CD4-positive, CD25-positive, alpha-beta regulatory T cell (primary cell): ENCODE measurements at regions not wholly inside any gene's neighbourhood (a gene's known extent, or its start where the extent isn't known, plus 50 kb on each side); places are given as distances from the start of the nearest gene placed in this dataset.

ENCODE experiments used
- ATAC-seq, 2 donors: fragments of 150-1000 bp; cut with Tn5 transposase; one replicate each; pipeline ENCODE4 v1.10.0; 2021; ENCODE audit warnings: low read depth in 2 of 2, moderate number of reproducible peaks in 2 of 2, moderate library complexity in 1 of 2
- DNase-seq, 3 donors: peaks; one replicate each; pipeline versions ENCODE4 v3.0.0 to v3.0.0-alpha.2; 2012 to 2022; ENCODE audit warnings: mixed read lengths in 1 of 3
- H3K27ac ChIP-seq: one replicate; pipeline ENCODE4 v1.7.0; 2013; ENCODE audit warnings: mild to moderate bottlenecking, low read length; ENCODE audit not compliant: insufficient read depth, poor library complexity, severe bottlenecking
- H3K27me3 ChIP-seq: one replicate; pipeline ENCODE4 v1.7.0; 2013; ENCODE audit warnings: low read length; ENCODE audit not compliant: control insufficient read depth, insufficient read depth
- H3K36me3 ChIP-seq: one replicate; pipeline ENCODE4 v1.7.0; 2013; ENCODE audit warnings: mild to moderate bottlenecking, low read length, moderate library complexity; ENCODE audit not compliant: control insufficient read depth, insufficient read depth
- H3K4me1 ChIP-seq: 2 replicates; pipeline ENCODE4 v1.7.0; 2013; ENCODE audit warnings: mild to moderate bottlenecking, low read length; ENCODE audit not compliant: insufficient read depth, control insufficient read depth, poor library complexity, severe bottlenecking
- H3K4me3 ChIP-seq: one replicate; pipeline ENCODE4 v1.7.0; 2013; ENCODE audit warnings: low read depth, mild to moderate bottlenecking, low read length, moderate library complexity
- H3K9me3 ChIP-seq, 2 experiments: 1 replicate in 1 of 2; 2 replicates in 1 of 2; pipeline ENCODE4 v1.7.0; 2013; ENCODE audit warnings: low read length in 2 of 2, mild to moderate bottlenecking in 1 of 2, moderate library complexity in 1 of 2; ENCODE audit not compliant: control insufficient read depth in 2 of 2
- H3K27ac Mint-ChIP-seq, 3 donors: one replicate each; pipeline ENCODE4 v1.8.0; 2020 to 2022; ENCODE audit warnings: mild to moderate bottlenecking in 3 of 3, mixed read lengths in 3 of 3, moderate library complexity in 2 of 3
- H3K27me3 Mint-ChIP-seq: one replicate; pipeline ENCODE4 v1.8.0; 2022; ENCODE audit warnings: mild to moderate bottlenecking, mixed read lengths
- H3K36me3 Mint-ChIP-seq: one replicate; pipeline ENCODE4 v1.8.0; 2020; ENCODE audit warnings: mixed read lengths
- H3K4me1 Mint-ChIP-seq, 4 donors: one replicate each; pipeline ENCODE4 v1.8.0; 2020 to 2022; ENCODE audit warnings: mixed read lengths in 4 of 4, mild to moderate bottlenecking in 1 of 4
- H3K4me3 Mint-ChIP-seq, 4 donors: one replicate each; pipeline ENCODE4 v1.8.0; 2020 to 2022; ENCODE audit warnings: mild to moderate bottlenecking in 4 of 4, mixed read lengths in 4 of 4, moderate library complexity in 3 of 4
- H3K9me3 Mint-ChIP-seq, 7 donors: one replicate each; pipeline ENCODE4 v1.8.0; 2020 to 2022; ENCODE audit warnings: mixed read lengths in 7 of 7, mild to moderate bottlenecking in 3 of 7, moderate library complexity in 2 of 7

DNA sequence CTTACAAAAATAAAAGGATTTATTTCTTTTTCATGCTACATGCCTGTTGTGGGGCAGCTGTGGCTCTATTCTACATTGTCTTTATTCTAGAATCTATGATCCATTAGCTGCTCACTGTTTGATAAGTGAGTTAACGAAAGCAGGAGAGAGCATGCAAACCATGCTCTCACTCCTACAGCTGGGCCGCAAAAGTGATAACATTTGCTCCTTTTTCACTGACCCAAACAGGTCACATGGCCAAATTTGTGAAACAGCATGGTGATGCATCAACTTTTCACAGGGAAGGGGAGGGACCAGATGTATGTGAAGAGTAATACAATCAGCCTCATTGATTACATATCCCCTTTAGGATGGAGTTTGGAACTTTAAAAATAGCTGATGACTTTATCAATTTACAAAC lies 456.9 kb upstream of the SYT1 start:
- no peaks in the 10 kb centered on the region for H3K36me3 Mint-ChIP-seq
- Histone ChIP-seq H3K4me3 (no peak overlapping the region), H3K4me1 (no peaks in the 10 kb centered on the region), H3K27me3 (no peaks in the 10 kb centered on the region), H3K9me3 (no peaks in the 10 kb centered on the region), H3K36me3 (no peaks in the 10 kb centered on the region), H3K27ac (no peak overlapping the region)
- ATAC-seq: no peak
- H3K4me3 Mint-ChIP-seq: no peak overlapping the region
- no peaks in the 10 kb centered on the region for H3K4me1 Mint-ChIP-seq
- peaks cover 0 to 16% (median 5%) of the 10 kb centered on the region in 7 donors for H3K9me3 Mint-ChIP-seq
- H3K27ac Mint-ChIP-seq: no peak overlapping the region
- DNase-seq: no peak
- no peaks in the 10 kb centered on the region for H3K27me3 Mint-ChIP-seq

- H3K4me1 ChIP-seq: no peaks in the 10 kb centered on the region
- Mint-ChIP-seq H3K9me3 (peaks cover 2 to 19% (median 5%) of the 10 kb centered on the region in 7 donors), H3K4me1 (no peaks in the 10 kb centered on the region), H3K27me3 (no peaks in the 10 kb centered on the region), H3K4me3 (no peak overlapping the region), H3K27ac (no peak overlapping the region), H3K36me3 (no peaks in the 10 kb centered on the region)
- no peaks in the 10 kb centered on the region for H3K27me3 ChIP-seq
- H3K27ac ChIP-seq: no peak overlapping the region
- ATAC-seq (no peak), DNase-seq (no peak)
- H3K36me3 ChIP-seq: no peaks in the 10 kb centered on the region
- H3K4me3 ChIP-seq: no peak overlapping the region
- H3K9me3 ChIP-seq: no peaks in the 10 kb centered on the region
Observed at GRCh38 chr12:78414071-78414470, 450.5 kb upstream of the SYT1 start.

DNA sequence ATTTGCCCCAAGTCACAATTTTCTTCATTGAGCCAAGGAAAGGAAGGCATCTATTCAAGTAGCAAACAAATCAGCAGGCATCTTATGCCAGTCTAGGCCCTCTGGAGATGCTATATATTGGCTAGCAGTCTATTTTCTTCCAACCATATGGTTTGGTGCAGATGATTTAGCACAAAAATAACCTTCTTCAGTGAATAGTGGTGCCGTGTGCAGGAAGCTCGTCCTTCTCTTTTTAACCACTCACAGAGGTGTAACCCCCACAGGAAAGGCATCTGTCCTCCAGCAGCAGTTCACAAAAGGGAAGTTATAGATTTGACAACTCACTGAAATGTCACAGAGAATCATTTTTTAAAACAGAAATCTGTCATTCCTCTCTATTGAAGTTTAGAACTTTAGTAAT lies 445.7 kb upstream of the SYT1 start:
- Mint-ChIP-seq H3K4me3 (no peak overlapping the region), H3K27ac (no peak overlapping the region), H3K36me3 (no peaks in the 10 kb centered on the region), H3K9me3 (peaks cover 2 to 28% (median 5%) of the 10 kb centered on the region in 7 donors), H3K27me3 (no peaks in the 10 kb centered on the region), H3K4me1 (no peaks in the 10 kb centered on the region)
- no peaks in the 10 kb centered on the region for H3K4me1 ChIP-seq
- no peak overlapping the region for H3K27ac ChIP-seq
- ATAC-seq: no peak
- H3K4me3 ChIP-seq: no peak overlapping the region
- no peak for DNase-seq
- H3K27me3 ChIP-seq: no peaks in the 10 kb centered on the region
- no peaks in the 10 kb centered on the region for H3K36me3 ChIP-seq
- H3K9me3 ChIP-seq: peaks cover 0 to 6% of the 10 kb centered on the region in 2 experiments

DNA sequence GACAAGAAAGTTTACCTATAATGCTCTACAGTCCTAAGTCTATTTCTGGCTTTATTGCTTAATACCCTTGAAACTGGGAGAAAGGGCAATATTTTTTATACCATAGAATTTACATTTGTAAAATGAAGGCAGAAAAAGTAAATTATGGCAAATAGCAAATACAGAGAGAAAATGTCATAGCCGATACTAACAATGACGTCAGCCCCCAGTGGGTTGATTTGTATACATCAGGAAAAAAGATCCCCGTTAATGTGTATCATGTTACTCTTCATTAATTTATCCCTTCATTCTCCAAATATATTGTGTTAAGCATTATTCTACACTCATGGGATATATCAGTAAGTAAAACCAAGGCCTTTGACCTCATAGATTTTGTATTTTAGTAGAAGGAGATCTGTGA lies 445.1 kb upstream of the SYT1 start:
- no peak overlapping the region for H3K27ac ChIP-seq

GRCh38 chr12:78420991-78421390 lies 443.6 kb upstream of the SYT1 start:
- Mint-ChIP-seq H3K27ac (no peak overlapping the region), H3K9me3 (peaks cover 3 to 20% (median 5%) of the 10 kb centered on the region in 7 donors), H3K36me3 (no peaks in the 10 kb centered on the region), H3K4me3 (no peak overlapping the region), H3K4me1 (no peaks in the 10 kb centered on the region), H3K27me3 (no peaks in the 10 kb centered on the region)
- Histone ChIP-seq H3K4me3 (no peak overlapping the region), H3K27ac (no peak overlapping the region), H3K36me3 (no peaks in the 10 kb centered on the region), H3K4me1 (no peaks in the 10 kb centered on the region), H3K27me3 (no peaks in the 10 kb centered on the region), H3K9me3 (peaks cover 0 to 6% of the 10 kb centered on the region in 2 experiments)
- ATAC-seq: no peak
- DNase-seq: no peak

More for the DNA sequence above, 445.1 kb upstream of the SYT1 start:
- H3K27ac Mint-ChIP-seq: no peak overlapping the region
- Histone ChIP-seq H3K27me3 (no peaks in the 10 kb centered on the region), H3K9me3 (peaks cover 0 to 6% of the 10 kb centered on the region in 2 experiments), H3K4me3 (no peak overlapping the region), H3K4me1 (no peaks in the 10 kb centered on the region), H3K36me3 (no peaks in the 10 kb centered on the region)
- H3K9me3 Mint-ChIP-seq: peaks cover 3 to 26% (median 5%) of the 10 kb centered on the region in 7 donors
- no peak overlapping the region for H3K4me3 Mint-ChIP-seq
- ATAC-seq: no peak
- H3K36me3 Mint-ChIP-seq: no peaks in the 10 kb centered on the region
- no peaks in the 10 kb centered on the region for H3K4me1 Mint-ChIP-seq
- no peak for DNase-seq
- H3K27me3 Mint-ChIP-seq: no peaks in the 10 kb centered on the region

DNA sequence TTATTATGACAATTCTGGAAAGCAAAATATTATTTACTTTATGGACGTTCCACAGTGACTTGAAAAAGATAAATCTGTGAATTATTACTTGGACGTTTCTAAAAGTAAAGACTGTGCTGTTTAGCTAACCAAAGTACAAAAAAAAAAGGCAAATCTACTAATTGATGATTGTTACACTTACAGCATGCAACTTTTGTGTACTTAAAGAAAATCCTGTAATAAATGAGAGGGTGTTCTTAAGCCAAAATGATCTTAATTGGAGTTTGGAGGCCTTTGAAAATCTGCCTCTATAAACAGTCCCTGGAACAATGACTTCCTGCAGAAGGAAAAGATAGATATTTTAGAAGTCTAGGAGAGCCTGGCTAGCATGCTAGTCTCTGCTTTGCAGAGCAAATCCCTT lies 434.0 kb upstream of the SYT1 start:
- peaks cover 2 to 32% (median 9%) of the 10 kb centered on the region in 7 donors for H3K9me3 Mint-ChIP-seq
- no peak overlapping the region for H3K4me3 Mint-ChIP-seq

DNA sequence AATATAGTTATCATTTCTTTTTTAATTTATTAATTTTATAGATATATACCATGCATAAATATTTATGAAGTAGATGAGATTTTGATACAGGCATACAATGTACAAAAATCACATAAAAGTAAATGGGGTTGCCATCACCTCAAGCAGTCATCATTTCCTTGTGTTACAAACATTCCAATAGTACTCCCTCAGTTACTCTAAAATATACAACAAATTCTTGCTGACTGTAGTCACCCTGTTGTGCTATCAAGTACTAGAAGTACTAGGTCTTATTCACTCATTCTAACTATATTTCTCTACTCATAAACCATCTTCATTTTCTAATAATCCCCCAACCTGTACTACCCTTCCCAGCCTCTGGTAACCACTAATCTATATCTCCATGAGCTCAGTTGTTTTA lies 432.6 kb upstream of the SYT1 start:
- Histone ChIP-seq H3K27ac (no peak overlapping the region), H3K4me1 (no peaks in the 10 kb centered on the region), H3K4me3 (no peak overlapping the region), H3K9me3 (no peaks in the 10 kb centered on the region), H3K27me3 (no peaks in the 10 kb centered on the region), H3K36me3 (no peaks in the 10 kb centered on the region)
- H3K27me3 Mint-ChIP-seq: no peaks in the 10 kb centered on the region
- H3K27ac Mint-ChIP-seq: no peak overlapping the region
- no peaks in the 10 kb centered on the region for H3K4me1 Mint-ChIP-seq
- ATAC-seq: no peak
- DNase-seq: no peak
- no peaks in the 10 kb centered on the region for H3K36me3 Mint-ChIP-seq
- H3K9me3 Mint-ChIP-seq: peaks cover 2 to 34% (median 12%) of the 10 kb centered on the region in 7 donors
- H3K4me3 Mint-ChIP-seq: no peak overlapping the region

More for the DNA sequence above, 434.0 kb upstream of the SYT1 start:
- Mint-ChIP-seq H3K36me3 (no peaks in the 10 kb centered on the region), H3K27me3 (no peaks in the 10 kb centered on the region), H3K27ac (no peak overlapping the region), H3K4me1 (no peaks in the 10 kb centered on the region)
- no peak for ATAC-seq
- Histone ChIP-seq H3K4me3 (no peak overlapping the region), H3K36me3 (no peaks in the 10 kb centered on the region), H3K9me3 (no peaks in the 10 kb centered on the region), H3K27ac (no peak overlapping the region), H3K27me3 (no peaks in the 10 kb centered on the region), H3K4me1 (no peaks in the 10 kb centered on the region)
- DNase-seq: no peak

- Histone ChIP-seq H3K4me1 (no peaks in the 10 kb centered on the region), H3K27me3 (no peaks in the 10 kb centered on the region), H3K27ac (no peak overlapping the region), H3K9me3 (peaks cover 0 to 9% of the 10 kb centered on the region in 2 experiments), H3K36me3 (no peaks in the 10 kb centered on the region), H3K4me3 (no peak overlapping the region)
- Mint-ChIP-seq H3K4me1 (no peaks in the 10 kb centered on the region), H3K27me3 (no peaks in the 10 kb centered on the region), H3K4me3 (no peak overlapping the region), H3K27ac (no peak overlapping the region), H3K36me3 (no peaks in the 10 kb centered on the region), H3K9me3 (peaks cover 6 to 27% (median 11%) of the 10 kb centered on the region in 7 donors)
- DNase-seq: no peak
- ATAC-seq: no peak
Observed at GRCh38 chr12:78439666-78440065, 424.9 kb upstream of the SYT1 start.
